HG03095 (cell line): ENCODE measurements at regions not wholly inside any gene's neighbourhood (a gene's known extent, or its start where the extent isn't known, plus 50 kb on each side); places are given as distances from the start of the nearest gene placed in this dataset.
"Not testable (repeated sequence)": the region's sequence is repeated elsewhere in the genome, so short reads cannot be mapped to it uniquely, and the experiment has no call there.

ENCODE experiments used
- ATAC-seq: cut with Tn5 transposase; IDR thresholded peaks from one replicate; pipeline ENCODE4 v1.9.1; 2021; ENCODE audit warnings: moderate library complexity; ENCODE audit not compliant: unreplicated experiment

- not testable (repeated sequence) for ATAC-seq
These were observed 292.8 kb downstream of the FOXO1 start for GRCh38 chr13:40373608-40374007.

DNA sequence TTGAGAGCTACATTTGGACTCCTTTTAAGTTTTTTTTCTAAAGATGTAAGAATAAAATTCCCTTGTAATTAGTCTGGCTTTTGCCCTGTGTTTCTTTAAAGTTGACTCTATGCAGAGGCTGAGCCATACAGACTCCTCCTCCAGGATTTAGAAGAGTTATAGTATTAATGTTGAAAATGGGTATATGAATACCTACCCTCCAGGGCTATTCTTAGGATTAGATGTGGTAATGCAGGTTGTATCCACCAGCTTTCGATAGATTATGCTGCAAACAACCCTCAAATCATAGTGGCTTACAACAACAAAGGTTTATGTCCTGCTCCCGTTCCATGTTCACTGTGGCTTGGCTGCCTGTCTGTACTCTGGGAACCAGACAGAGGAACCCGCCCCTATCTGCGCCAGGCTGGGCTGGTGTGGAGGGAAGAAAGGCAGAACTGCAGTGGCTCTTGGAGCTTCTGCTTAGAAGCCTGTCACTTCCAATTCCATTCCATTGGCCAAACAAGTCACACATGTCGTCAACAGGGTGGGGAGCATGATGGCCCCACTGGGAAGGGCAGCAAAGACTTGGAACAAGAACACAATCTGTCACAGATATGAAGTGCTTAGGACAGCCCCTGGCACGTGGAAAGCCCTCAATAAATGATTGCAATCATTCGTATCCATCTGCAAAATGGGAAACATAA, 290.8 kb downstream of the FOXO1 start:
- ATAC-seq: no peak

DNA sequence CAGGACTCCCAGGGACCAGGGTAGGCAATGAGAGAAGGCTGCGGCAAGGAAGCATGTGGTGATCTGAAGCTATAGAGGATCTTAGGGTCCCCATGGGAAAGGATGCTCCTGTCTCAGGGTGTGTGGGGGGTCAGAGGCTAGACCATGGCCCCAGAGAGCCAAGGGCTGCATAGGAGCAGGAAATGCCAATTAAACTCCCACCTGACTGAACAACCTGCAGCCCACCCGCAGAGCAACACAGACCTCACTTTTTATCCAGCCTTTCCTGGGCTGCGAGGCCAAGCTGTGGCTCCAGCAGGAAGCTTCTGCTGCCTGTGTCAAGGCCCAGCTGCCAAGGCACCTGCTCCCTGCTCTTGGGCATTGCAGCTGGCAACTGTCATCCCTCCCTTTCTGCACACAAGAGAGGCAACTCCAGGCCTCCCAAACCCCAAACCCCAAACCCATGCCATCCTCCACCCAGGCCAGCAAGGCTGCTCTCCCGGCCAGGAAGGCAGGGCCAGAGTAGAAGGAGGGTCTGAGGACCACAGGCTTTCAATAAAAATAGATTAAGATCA, 290.1 kb downstream of the FOXO1 start:
- ATAC-seq: no peak

DNA sequence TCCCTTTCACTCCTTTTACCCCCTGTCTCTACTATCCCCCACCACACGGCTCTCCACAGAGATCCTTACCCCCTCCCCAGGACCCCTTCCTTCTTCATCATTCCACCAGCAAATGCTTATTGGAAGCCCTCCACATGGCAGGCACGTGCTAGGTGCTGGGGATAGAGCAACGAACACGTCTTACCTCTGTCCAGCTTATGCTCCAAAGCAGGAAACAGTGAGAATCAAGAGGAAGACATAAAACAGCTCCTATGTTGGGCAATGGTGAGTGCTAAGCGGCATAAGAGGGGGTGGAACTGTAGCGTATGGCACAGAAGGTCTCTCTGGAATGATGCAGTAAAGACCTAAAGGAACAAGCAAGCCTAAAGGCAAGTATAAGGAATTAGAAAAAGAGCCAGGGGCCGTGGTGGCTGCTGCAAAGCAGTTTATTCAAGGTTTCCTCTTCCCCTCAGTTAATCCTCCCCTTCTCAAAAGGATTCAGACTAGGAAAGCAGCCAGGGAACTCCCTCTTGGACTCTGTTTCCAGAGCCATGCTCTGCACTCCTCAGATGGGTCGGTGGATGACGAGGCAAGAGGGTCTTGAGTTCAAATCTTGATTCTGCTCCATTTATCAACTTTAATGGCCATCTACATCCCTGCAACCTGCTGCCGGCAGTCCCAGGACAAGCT, 289.4 kb downstream of the FOXO1 start:
- ATAC-seq: no peak

DNA sequence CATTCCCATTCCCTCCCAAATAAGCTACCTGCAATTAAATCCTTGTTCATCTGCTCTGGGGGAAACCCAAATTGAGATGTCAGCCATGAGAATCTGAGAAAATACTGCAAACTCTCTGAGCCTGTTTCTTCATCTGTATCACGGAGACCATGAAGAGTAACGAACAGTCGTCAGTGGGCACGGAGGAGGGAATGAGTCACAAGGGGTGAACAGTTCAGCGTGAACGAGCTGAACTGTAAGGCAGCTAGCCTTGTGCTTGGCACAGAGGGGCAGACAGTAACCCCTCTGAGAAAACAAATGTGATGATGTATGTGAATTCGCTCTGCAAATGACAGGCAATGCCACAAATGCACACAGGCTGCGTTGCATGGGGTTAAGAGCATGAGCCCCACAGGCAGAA, 288.7 kb downstream of the FOXO1 start:
- no peak for ATAC-seq

GRCh38 chr13:40379196-40379595, 287.2 kb downstream of the FOXO1 start:
- no peak for ATAC-seq

DNA sequence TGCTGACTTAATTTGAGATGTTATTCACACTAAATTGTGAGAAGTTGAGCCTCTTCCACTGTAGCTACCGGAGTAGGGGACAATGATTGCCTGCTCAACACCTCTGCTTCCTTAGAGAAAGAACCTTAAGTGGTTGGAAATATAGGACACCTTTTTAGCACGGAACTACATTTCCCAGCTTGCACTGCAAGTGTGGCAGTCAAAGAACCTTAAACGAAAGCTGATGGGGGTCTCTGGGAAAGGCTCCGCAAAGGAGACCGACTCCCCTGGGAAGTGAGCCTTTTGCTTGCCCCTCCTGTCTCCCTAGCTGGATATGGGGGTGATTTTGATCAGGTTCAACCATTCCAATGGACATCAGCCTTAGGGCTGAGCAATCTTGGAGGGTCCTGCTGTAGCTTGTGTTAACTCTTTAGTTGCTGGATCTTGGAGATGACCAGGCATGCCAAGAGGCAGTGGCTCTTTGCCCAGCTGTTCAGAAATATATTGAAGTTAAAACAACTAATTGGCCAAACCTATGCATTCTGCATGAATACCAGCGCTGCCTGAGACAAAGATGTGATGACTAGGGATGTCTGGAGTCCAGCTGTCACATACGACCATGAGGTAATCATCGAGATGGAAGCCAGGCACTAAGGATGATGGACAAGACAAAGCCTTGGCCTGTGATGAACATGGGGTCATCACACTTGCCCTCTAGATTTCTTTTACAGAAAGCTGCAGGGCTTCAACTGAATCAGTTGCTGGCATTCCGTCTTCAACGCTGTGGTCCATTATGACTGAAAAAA, 286.5 kb downstream of the FOXO1 start:
- no peak for ATAC-seq

DNA sequence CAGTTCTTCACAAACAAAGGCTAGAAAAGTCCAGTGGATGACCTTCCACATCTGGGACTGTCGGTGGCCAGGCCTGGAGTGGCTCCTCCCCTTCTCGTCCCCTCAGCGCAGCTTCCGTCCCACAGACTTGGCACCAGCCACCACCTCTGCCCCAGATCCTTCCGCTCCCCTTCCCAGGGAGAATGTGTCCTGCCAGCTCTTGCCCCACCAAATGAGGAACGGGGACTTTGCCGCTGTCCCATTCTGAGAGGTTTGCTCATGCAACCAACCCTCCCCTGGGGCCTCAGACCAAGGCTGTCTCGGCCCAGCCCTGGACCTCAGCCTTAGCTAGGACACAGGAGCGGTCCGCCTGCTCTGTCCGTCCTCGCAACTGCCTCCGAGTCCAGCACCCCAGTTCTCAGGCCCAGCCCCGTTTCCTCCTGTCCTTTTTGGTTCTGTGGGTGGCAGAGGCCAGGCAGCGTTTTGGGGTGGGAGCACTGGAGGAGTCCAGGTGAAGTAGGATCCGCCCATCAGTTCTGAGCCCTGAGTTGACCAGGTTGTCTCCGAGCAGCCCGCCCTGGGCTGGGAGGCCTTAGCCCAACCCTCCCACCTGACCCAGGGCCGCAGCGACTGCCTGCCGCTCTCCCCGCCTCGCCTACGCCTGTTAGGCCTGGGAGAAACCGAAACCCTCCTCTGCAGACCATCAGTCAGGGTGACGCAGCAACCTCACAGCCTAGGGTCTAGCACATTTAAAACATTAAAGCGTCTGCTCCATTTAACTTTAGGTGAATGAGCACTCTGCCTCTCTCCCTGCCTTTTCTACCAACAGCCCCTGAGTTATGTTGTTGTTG, 284.3 kb downstream of the FOXO1 start:
- no peak for ATAC-seq

DNA sequence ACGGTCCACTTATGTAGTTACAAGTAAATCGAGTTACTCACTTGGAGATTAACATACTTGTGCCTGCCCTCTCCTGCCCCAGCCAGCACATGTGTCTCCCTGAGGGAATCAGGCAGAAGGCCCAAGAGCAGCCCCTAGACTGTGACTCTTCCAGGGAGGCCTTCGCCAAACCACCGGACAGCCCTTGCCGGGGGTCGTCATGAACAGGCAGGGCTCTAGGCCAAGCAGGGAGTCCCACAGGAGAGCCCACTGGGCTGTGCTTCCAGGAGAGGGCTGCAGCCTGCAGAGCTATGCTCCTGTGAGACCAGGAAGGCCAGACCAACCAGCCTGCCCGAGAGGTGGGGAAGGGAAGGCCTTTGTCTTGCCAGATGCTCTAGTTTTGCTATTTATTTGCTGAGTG, 283.3 kb downstream of the FOXO1 start:
- ATAC-seq: no peak

- ATAC-seq: no peak
These were observed 282.6 kb downstream of the FOXO1 start for GRCh38 chr13:40383885-40384284.

DNA sequence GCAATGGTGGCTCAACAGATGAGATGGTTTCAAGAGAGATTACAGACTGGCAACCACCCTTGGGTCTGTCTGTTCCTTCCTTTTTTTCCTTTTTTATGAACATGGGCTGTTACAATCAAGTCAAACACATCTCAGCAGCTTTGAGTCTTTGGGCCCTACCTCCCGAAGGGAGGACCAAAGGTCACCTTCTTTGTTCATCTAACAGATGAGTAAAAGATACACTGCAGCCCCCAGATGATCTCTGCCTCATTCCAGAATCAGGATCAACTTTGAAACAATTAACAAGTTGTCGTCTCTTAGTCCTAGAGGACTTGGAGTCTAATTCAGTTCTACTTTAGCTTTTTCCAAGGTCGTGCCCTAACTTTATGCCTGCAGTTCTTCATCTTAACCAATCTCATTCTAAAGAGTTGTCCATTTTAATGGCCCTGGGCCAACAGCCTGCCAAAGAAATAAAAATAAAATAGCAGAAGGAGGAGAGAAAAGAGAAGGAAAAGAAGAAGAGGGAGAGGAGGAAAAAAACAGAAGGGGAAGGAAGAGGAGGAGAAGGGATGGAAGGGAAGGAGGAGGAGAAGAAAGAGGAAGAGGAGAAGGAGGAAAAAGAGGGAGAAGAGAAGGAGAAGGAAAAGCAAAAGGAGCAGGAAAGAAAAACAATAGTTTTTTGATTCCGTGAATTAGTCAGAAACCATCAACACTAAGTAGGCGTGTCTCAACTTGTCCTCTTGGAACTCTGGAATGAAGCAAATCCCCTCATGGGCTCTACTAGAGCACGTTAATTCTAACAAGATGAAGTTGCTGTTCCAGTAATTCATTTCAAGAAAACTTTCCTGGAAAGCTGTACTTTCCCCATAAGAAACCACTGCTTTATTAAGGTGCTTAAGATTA, 281.2 kb downstream of the FOXO1 start:
- no peak for ATAC-seq

- ATAC-seq: no peak
These were observed 280.6 kb downstream of the FOXO1 start for GRCh38 chr13:40385858-40386180.

DNA sequence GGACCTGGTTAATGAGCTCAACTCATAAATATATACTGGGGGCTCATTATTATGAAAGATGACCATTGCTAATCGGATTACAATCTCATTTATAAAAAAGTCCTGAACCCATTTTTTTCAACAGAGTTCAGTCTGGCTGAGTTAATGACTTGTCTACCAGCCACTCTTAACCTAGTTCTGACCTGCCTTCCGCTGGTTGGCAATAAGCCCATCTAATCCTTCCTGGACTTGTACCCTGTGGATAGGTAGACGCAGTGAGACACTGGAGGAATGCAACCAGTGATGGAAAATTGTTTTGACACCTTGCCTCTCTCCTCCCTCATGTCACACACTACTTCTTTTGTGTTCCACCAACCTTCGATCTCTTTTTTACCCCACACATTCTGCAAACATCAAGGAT, 279.9 kb downstream of the FOXO1 start:
- no peak for ATAC-seq

- ATAC-seq: no peak
These were observed 278.7 kb downstream of the FOXO1 start for GRCh38 chr13:40387775-40388174.

GRCh38 chr13:40388617-40389016, 277.8 kb downstream of the FOXO1 start:
- ATAC-seq: peak; percentile 98

DNA sequence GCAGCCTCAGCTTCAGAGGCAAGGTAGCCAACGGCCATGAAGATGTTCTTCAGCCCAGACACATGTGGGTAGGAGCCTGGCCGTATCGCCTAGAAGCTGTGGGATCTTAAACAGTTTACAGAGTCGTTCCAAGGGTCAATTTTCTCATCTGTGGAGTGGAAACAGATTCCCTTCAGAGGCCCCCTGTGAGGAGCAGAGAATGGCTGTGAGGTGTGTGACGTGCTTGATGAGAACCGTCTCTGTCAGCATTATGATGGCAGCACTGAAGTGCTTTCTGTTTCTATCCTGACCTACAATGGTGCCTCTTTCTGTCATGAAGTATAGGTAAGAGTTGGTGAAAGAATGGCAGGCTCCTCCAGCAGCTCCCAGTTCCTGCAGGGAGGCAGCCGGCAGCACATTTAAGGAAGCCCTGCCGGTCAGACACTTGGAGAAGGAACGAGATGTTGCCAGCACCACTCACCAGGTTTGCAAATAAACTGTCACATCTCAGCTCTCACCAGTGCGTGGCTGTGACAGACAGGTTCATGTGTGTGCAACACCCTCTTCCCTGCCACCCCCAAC, 277.3 kb downstream of the FOXO1 start:
- peak; percentile 42 for ATAC-seq

DNA sequence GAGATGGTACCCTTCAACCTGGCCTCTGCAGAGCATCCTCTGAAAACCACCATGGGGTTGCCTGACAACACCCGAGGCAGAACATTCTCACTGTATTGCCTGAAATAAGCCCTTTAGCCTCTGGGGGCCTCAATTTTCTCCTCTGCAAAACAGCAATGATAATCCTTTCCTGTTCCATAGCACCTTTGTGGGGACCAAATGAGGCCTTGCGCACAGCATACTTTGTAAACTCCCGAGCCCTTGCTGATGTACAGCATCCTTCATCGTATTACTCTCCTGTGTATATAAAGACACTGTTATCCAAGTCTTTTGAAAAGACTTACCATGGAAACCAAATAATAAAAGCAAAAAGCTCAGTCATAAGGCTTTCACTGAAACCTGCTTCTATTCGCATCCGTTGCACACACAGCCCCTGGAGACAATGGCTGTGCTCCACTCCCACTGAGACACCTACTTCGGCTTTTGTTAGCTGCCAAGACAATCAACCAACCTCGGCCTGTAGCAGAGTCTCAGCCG, 276.0 kb downstream of the FOXO1 start:
- no peak for ATAC-seq

DNA sequence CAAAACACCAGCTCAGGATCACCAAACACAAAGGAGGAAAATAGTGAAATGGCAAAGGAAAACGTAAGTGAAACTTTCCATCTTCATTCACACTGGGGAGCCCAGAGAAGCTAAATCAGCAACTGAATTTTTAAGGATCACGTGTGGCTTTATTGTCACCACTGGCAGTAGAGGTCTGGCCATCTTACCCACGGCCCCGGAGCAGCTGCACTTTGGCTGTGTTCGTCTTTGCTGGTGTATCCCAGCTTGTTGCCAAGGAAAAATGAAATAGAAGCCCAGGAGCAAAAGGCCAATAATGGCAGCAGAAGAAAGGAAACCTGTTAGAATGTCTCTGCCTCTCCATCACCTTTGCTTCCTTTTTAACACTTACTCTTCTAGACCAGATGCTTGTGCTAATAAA, 274.7 kb downstream of the FOXO1 start:
- no peak for ATAC-seq

DNA sequence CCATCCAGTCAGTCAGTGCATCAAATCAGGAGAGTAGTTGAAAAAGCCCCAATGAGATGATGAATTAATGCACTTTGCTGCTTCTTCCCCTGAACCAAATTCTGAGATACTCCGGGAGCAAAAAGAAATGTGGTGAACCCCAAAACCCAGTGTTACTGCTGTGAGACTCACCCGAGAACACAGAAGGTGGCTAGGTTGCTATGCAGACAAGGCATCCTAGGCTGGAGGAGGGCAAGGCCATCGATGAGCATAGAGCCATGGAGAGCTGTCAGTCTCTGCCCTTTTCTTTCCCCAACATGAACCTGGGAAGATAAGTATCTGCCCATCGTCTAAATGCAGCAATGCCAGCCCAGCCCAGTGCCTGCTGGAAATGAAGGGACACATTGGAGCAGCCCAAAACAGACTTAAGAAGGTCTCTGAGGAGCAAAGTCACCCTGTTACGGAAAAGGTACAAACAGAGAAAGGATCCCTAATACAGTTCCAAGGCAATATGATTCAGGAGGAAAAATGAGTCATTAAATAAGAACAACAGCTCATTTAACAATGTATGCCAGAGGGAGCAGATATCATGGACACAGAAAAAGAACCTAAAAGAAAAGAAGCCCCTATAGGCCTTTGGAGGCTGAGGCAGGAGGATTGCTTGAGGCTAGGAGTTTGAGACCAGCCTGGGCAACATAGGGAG, 272.0 kb downstream of the FOXO1 start:
- no peak for ATAC-seq
